GM12865 (cell line): ENCODE measurements at regions not wholly inside any gene's neighbourhood (a gene's known extent, or its start where the extent isn't known, plus 50 kb on each side); places are given as distances from the start of the nearest gene placed in this dataset.

ENCODE experiments used
- DNase-seq: peaks from one replicate; pipeline ENCODE4 v3.0.0; 2010; ENCODE audit warnings: low read depth
- H3K4me3 ChIP-seq: 2 replicates; pipeline ENCODE4 v1.5.1; 2011; ENCODE audit warnings: mild to moderate bottlenecking, low read depth, low read length, control low read depth
- CTCF ChIP-seq: IDR thresholded peaks from 2 replicates; pipeline ENCODE4 v1.5.1; 2011; ENCODE audit warnings: low read length, control low read depth, low read depth, inconsistent platforms; ENCODE audit not compliant: insufficient read depth; ENCODE audit errors: missing control alignments

GRCh38 chr2:126748188-126748760, 92.3 kb downstream of the GYPC start:
- peak; percentile 25 for DNase-seq
- H3K4me3 ChIP-seq: no peak overlapping the region
- no peak for TF ChIP-seq CTCF

GRCh38 chr2:126748929-126749518, 93.1 kb downstream of the GYPC start:
- no peak for TF ChIP-seq CTCF
- no peak overlapping the region for H3K4me3 ChIP-seq
- DNase-seq: peak; percentile 42

- peak; percentile 39 for TF ChIP-seq CTCF
- DNase-seq: peak; percentile 36
- no peak overlapping the region for H3K4me3 ChIP-seq
These were observed 93.6 kb downstream of the GYPC start for GRCh38 chr2:126749537-126749936.

GRCh38 chr2:126750506-126750905, 94.5 kb downstream of the GYPC start:
- no peak for TF ChIP-seq CTCF

GRCh38 chr2:126751477-126751876, 95.5 kb downstream of the GYPC start:
- H3K4me3 ChIP-seq: no peak overlapping the region
- DNase-seq: no peak
- no peak for TF ChIP-seq CTCF

More at GRCh38 chr2:126750506-126750905, 94.5 kb downstream of the GYPC start:
- DNase-seq: no peak
- H3K4me3 ChIP-seq: no peak overlapping the region

GRCh38 chr2:126752876-126753275, 96.9 kb downstream of the GYPC start:
- H3K4me3 ChIP-seq: no peak overlapping the region
- TF ChIP-seq CTCF: no peak
- no peak for DNase-seq
